IMR-90 (cell line): ENCODE measurements at regions not wholly inside any gene's neighbourhood (a gene's known extent, or its start where the extent isn't known, plus 50 kb on each side); places are given as distances from the start of the nearest gene placed in this dataset.

Experiments used
- ATAC-seq: fragments of 200-7000 bp; cut with Tn5 transposase; 2 replicates; pipeline ENCODE4 v1.9.1; 2020; ENCODE audit warnings: low read depth, mild to moderate bottlenecking, moderate library complexity
- BruUV-seq: library from RNA; stranded (reverse); fragments of 400-500 nt; replicated peaks from 2 replicates; lab custom pipeline; 2021; lab: Mats Ljungman, UMichigan
- CTCF ChIA-PET: fragments of 300-600 bp; formaldehyde crosslinking; extraction: SDS; loops from one replicate; lab custom pipeline; 2021; ENCODE audit warnings: antibody characterized with exemption; lab: Yijun Ruan, JAX
- POLR2A ChIA-PET: fragments of 300-600 bp; sonication (Branson Sonifier 250); formaldehyde crosslinking; loops from one replicate; lab custom pipeline; 2022; ENCODE audit warnings: antibody characterized with exemption; ENCODE audit not compliant: unreplicated experiment; lab: Charles Lee
- DNase-seq: peaks from one replicate; pipeline ENCODE4 v3.0.0; 2013
- H2AFZ ChIP-seq: replicated peaks from 2 replicates; pipeline ENCODE3; 2013; ENCODE audit warnings: low read length, mild to moderate bottlenecking; ENCODE audit not compliant: poor library complexity
- H2AK5ac ChIP-seq: 2 replicates; pipeline ENCODE4 v1.6.1; 2013; ENCODE audit warnings: low read depth, low read length, inconsistent platforms
- H2AK9ac ChIP-seq: replicated peaks from 2 replicates; pipeline ENCODE3; 2013; ENCODE audit warnings: mild to moderate bottlenecking, low read depth, low read length, moderate library complexity; ENCODE audit not compliant: poor library complexity
- H2BK120ac ChIP-seq: 2 replicates; pipeline ENCODE4 v1.6.1; 2013; ENCODE audit warnings: low read depth, low read length, inconsistent platforms
- H2BK15ac ChIP-seq: 3 replicates; pipeline ENCODE4 v1.6.1; 2013; ENCODE audit warnings: low read depth, low read length, inconsistent platforms
- H2BK20ac ChIP-seq: 2 replicates; pipeline ENCODE4 v1.6.1; 2013; ENCODE audit warnings: low read depth, mild to moderate bottlenecking, inconsistent platforms, low read length, moderate library complexity
- H2BK5ac ChIP-seq: 2 replicates; pipeline ENCODE4 v1.6.1; 2013; ENCODE audit warnings: mild to moderate bottlenecking, low read depth, low read length, inconsistent platforms; ENCODE audit not compliant: poor library complexity, severe bottlenecking
- H3K14ac ChIP-seq: replicated peaks from 2 replicates; pipeline ENCODE4 v1.6.1; 2013; ENCODE audit warnings: low read depth, low read length, inconsistent platforms
- H3K18ac ChIP-seq: 2 replicates; pipeline ENCODE4 v1.6.1; 2013; ENCODE audit warnings: low read depth, low read length, control low read depth
- H3K23ac ChIP-seq: 2 replicates; pipeline ENCODE4 v1.6.1; 2013; ENCODE audit warnings: low read depth, low read length, inconsistent platforms
- H3K27ac ChIP-seq: 2 replicates; pipeline ENCODE4 v1.5.1; 2013; ENCODE audit warnings: mild to moderate bottlenecking, control low read depth, low read length; ENCODE audit not compliant: insufficient read depth
- H3K27me3 ChIP-seq: 2 replicates; pipeline ENCODE4 v1.6.1; 2013; ENCODE audit warnings: low read length; ENCODE audit not compliant: control insufficient read depth, insufficient read depth
- H3K36me3 ChIP-seq: 2 replicates; pipeline ENCODE4 v1.6.1; 2013; ENCODE audit warnings: low read length, mixed read lengths; ENCODE audit not compliant: control insufficient read depth, insufficient read depth
- H3K4ac ChIP-seq: 2 replicates; pipeline ENCODE4 v1.6.1; 2013; ENCODE audit warnings: low read depth, low read length, inconsistent platforms
- H3K4me1 ChIP-seq: 2 replicates; pipeline ENCODE4 v1.6.1; 2013; ENCODE audit warnings: low read length, mixed read lengths; ENCODE audit not compliant: control insufficient read depth, insufficient read depth
- H3K4me2 ChIP-seq: 2 replicates; pipeline ENCODE4 v1.6.1; 2013; ENCODE audit warnings: low read depth, mild to moderate bottlenecking, control low read depth, low read length, moderate library complexity
- H3K4me3 ChIP-seq: 2 replicates; pipeline ENCODE4 v1.5.1; 2013; ENCODE audit warnings: low read depth, mild to moderate bottlenecking, control low read depth, low read length, moderate library complexity; ENCODE audit not compliant: insufficient read depth
- H3K56ac ChIP-seq: 2 replicates; pipeline ENCODE4 v1.6.1; 2013; ENCODE audit warnings: low read length, inconsistent platforms; ENCODE audit not compliant: insufficient read depth; ENCODE audit errors: extremely low read depth
- H3K79me1 ChIP-seq, 2 experiments: 2 replicates each; pipeline ENCODE4 v1.6.1; 2013; ENCODE audit warnings: low read length in 2 of 2, inconsistent platforms in 1 of 2, low read depth in 1 of 2
- H3K9ac ChIP-seq: 2 replicates; pipeline ENCODE4 v1.6.1; 2013; ENCODE audit warnings: low read depth, low read length, control low read depth
- H3K9me1 ChIP-seq: 2 replicates; pipeline ENCODE4 v1.6.1; 2013; ENCODE audit warnings: low read length, inconsistent platforms; ENCODE audit not compliant: insufficient read depth
- H3K9me3 ChIP-seq: 2 replicates; pipeline ENCODE4 v1.6.1; 2013; ENCODE audit warnings: low read length; ENCODE audit not compliant: control insufficient read depth, insufficient read depth
- H4K20me1 ChIP-seq: 2 replicates; pipeline ENCODE4 v1.6.1; 2013; ENCODE audit warnings: low read length, inconsistent platforms; ENCODE audit not compliant: insufficient read depth
- H4K5ac ChIP-seq: 2 replicates; pipeline ENCODE4 v1.6.1; 2013; ENCODE audit warnings: mild to moderate bottlenecking, low read depth, low read length, control low read depth
- H4K8ac ChIP-seq, 2 experiments: 2 replicates each; pipeline ENCODE4 v1.6.1; 2013; ENCODE audit warnings: low read depth in 2 of 2, low read length in 2 of 2, control low read depth in 1 of 2, inconsistent platforms in 1 of 2
- H4K91ac ChIP-seq: 2 replicates; pipeline ENCODE4 v1.6.1; 2013; ENCODE audit warnings: low read depth, low read length, inconsistent platforms; ENCODE audit not compliant: insufficient read depth
- CEBPB ChIP-seq: IDR thresholded peaks from 2 replicates; pipeline ENCODE4 v1.6.1; 2012; ENCODE audit warnings: low read depth, low read length, improper control_type of control experiment
- CHD1 ChIP-seq: IDR thresholded peaks from 2 replicates; pipeline ENCODE4 v1.6.1; 2012; ENCODE audit warnings: low read depth, low read length, improper control_type of control experiment
- NFE2L2 ChIP-seq: fragments of 150-350 bp; IDR thresholded peaks from 2 replicates; pipeline ENCODE4 v1.6.1; 2016; ENCODE audit warnings: low read depth, mild to moderate bottlenecking, low read length
- POLR2A ChIP-seq: IDR thresholded peaks from 2 replicates; pipeline ENCODE4 v1.6.1; 2012; ENCODE audit warnings: mild to moderate bottlenecking, low read depth, low read length
- RAD21 ChIP-seq: IDR thresholded peaks from 2 replicates; pipeline ENCODE4 v1.6.1; 2012; ENCODE audit warnings: low read length, improper control_type of control experiment
- SMC3 ChIP-seq: fragments of 150-350 bp; IDR thresholded peaks from 2 replicates; pipeline ENCODE4 v1.6.1; 2016; ENCODE audit warnings: low read depth, mild to moderate bottlenecking, antibody characterized with exemption, low read length, moderate library complexity
- WGBS, 2 experiments: methylation state at CpG; one replicate each; pipeline versions ENCODE4 v1.1.5 to v1.1.7; 2013; ENCODE audit warnings: missing lambda C conversion rate in 2 of 2; ENCODE audit not compliant: insufficient read length in 1 of 2; ENCODE audit errors: extremely low coverage in 2 of 2; 5-methylcytosine and 5-hydroxymethylcytosine counted together
- dilution Hi-C: fragments of 300-500 bp; cut with HindIII; formaldehyde crosslinking; loops from one replicate; pipeline ENCODE4 v1.14.3; 2018; ENCODE audit warnings: low sequenced_read_pairs; ENCODE audit not compliant: unreplicated experiment
- in situ Hi-C: fragments of 300-500 bp; cut with MboI; formaldehyde crosslinking; loops from 3 replicates; pipeline ENCODE4 v1.14.3; 2019; ENCODE audit warnings: low sequenced_read_pairs, inconsistent platforms, mixed read lengths
- intact Hi-C: fragments of 100-400 bp; cut with micrococcal nuclease; formaldehyde crosslinking; loops from 2 replicates; pipeline ENCODE4 v1.10.0; 2022
- TF ChIP-seq, protein P1 (sequence below): conservative IDR thresholded peaks from 2 replicates; pipeline ENCODE4 v1.5.1; 2012; ENCODE audit warnings: mild to moderate bottlenecking, low read depth, low read length, improper control_type of control experiment

DNA sequence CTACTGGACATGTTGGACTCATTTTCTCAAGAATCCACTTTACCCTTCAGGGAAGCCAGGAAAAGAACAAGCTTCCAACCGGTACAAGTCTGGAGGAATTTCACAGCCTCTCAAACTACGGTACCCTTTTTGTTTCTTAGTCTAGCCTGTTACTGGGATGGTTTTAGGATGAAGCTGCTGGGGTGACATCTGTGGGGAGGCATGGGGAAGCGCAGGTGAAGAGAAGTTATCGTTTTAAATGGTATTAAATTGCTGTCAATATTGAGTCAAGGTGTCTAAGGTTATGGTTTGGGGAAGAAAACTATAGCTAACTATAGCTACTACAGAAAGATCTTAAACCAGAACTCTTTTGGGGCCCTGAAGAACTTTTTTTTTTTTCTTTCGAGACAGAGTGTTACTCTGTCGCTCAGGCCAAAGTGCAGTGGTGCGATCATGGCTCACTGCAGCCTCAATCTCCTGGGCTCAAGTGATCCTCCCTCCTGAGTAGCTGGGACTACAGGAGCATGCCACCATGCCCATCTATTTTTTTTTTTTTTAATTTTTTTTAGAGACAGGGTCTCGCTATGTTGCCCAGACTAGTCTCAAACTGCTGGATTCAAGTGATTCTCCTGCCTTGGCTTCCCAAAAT is 128.7 kb downstream of the RIN2 start:
- H4K91ac ChIP-seq, result peak overlapping the region; percentile 91
- intact Hi-C loops (loop anchor here (1.0 to 5.0 kb wide), 3 partner anchors 101 to 194 kb away; no protein-coding TSS in a partner anchor), in situ Hi-C loops (loop anchor here (5.0 to 10.0 kb wide), 2 partner anchors 99 to 192 kb away; no protein-coding TSS in a partner anchor), dilution Hi-C loops (no loop called here)
- DNase-seq (peak; percentile 56), ATAC-seq (peak; percentile 2; the same call in 1 of the 2 replicates)
- peaks cover 9% of the 10 kb centered on the region for H3K9me1 ChIP-seq
- peaks cover 7 to 72% of the 10 kb centered on the region in 2 experiments; a peak in 3 of 4 replicates for H3K79me1 ChIP-seq
- no peaks in the 10 kb centered on the region for H3K9me3 ChIP-seq
- ChIA-PET CTCF (interaction anchor here (0.6 to 1.6 kb wide), 4 partner anchors 87 to 1521 kb away, joined by 3 to 6 read pairs (median 4); no protein-coding TSS in a partner anchor), POLR2A (interaction anchor here (0.6 to 1.5 kb wide), 9 partner anchors 70 to 1829 kb away, joined by 3 to 18 read pairs (median 5); no protein-coding TSS in a partner anchor)
- BruUV-seq, result TSS peak; percentile 43
- no peaks in the 10 kb centered on the region for H4K20me1 ChIP-seq
- peak overlapping the region; percentile 97; the same call in 2 of the 3 replicates for H2BK15ac ChIP-seq
- H3K56ac ChIP-seq, result peak overlapping the region; percentile 96
- H3K4me1 ChIP-seq, result peaks cover 29% of the 10 kb centered on the region
- H2BK5ac ChIP-seq, result peak overlapping the region; percentile 97
- peak overlapping the region; percentile 100 for H3K27ac ChIP-seq
- peak overlapping the region; percentile 96 for H3K9ac ChIP-seq
- H3K4ac ChIP-seq, result peak overlapping the region; percentile 97
- TF ChIP-seq CEBPB (no peak), POLR2A (no peak), NFE2L2 (no peak), CHD1 (no peak), RAD21 (peak; percentile 59), SMC3 (peak; percentile 44)
- TF ChIP-seq, protein P1, sequence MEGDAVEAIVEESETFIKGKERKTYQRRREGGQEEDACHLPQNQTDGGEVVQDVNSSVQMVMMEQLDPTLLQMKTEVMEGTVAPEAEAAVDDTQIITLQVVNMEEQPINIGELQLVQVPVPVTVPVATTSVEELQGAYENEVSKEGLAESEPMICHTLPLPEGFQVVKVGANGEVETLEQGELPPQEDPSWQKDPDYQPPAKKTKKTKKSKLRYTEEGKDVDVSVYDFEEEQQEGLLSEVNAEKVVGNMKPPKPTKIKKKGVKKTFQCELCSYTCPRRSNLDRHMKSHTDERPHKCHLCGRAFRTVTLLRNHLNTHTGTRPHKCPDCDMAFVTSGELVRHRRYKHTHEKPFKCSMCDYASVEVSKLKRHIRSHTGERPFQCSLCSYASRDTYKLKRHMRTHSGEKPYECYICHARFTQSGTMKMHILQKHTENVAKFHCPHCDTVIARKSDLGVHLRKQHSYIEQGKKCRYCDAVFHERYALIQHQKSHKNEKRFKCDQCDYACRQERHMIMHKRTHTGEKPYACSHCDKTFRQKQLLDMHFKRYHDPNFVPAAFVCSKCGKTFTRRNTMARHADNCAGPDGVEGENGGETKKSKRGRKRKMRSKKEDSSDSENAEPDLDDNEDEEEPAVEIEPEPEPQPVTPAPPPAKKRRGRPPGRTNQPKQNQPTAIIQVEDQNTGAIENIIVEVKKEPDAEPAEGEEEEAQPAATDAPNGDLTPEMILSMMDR, result peak; percentile 41
- H3K27me3 ChIP-seq, result no peaks in the 10 kb centered on the region
- H2AK5ac ChIP-seq, result peak overlapping the region; percentile 89
- no peak overlapping the region for H2AFZ ChIP-seq
- H3K23ac ChIP-seq, result peak overlapping the region; percentile 98
- peak overlapping the region; percentile 57; the same call in 1 of the 2 replicates for H3K4me3 ChIP-seq
- H4K5ac ChIP-seq, result peak overlapping the region; percentile 93
- no CpG with 5 or more reads among the region's 8 CpGs for WGBS, 2 experiments
- peak overlapping the region; percentile 81 for H2AK9ac ChIP-seq
- peaks cover 10% of the 10 kb centered on the region for H3K36me3 ChIP-seq
- peak overlapping the region; percentile 77 for H3K4me2 ChIP-seq
- H2BK20ac ChIP-seq, result peak overlapping the region; percentile 95
- peak overlapping the region; percentile 75 to 87 for H4K8ac ChIP-seq
- H3K14ac ChIP-seq, result peak overlapping the region; percentile 97
- H3K18ac ChIP-seq, result peak overlapping the region; percentile 82
- H2BK120ac ChIP-seq, result peak overlapping the region; percentile 94
